ENCODE measurements at regions not wholly inside any gene's neighbourhood (a gene's known extent, or its start where the extent isn't known, plus 50 kb on each side); places are given as distances from the start of the nearest gene placed in this dataset.

DNA sequence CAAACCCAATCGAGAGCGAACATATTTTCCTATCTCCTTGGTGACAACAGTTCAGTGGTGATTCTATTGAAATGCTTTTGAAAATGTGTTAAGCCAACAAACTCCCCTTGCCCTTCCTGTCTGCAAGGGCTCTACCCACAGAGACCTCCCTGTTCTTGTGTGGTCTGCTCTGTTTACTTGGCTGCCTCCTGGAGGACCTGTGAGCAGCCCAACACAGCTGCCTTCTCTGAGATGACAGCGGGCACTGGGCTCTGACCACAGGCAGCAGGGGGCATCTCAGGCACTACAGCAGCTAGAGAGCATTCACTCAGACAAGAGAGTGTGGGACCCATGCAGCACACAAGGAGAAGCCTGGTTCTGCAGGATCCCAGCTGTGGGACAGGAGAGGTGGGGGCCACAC lies 416.4 kb downstream of the TCERG1L start:
- no peak for DNase-seq (ENCODE audit: low read depth in 2 of 2)

DNA sequence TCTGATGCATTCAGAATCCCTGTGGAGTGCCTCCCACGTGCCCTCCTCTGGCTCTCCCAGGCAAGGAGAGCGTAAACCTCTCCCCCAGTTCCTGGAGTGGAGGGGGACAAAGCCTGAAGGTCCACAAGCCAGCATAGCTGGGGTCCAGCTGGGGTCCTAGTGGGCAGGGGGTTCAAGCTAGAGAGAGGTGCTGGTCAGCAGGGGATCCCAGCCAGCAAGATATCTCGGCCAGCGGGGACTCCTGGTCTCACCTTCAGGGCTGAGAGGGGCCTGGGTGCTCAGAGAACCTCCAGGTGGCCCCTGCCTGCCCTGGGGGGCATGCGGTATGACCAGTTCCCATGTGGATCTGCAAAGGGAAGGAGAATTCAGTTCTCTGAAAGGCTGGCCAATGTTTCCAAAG lies 413.7 kb downstream of the TCERG1L start:
- DNase-seq (ENCODE audit: low read depth in 2 of 2): no peak

DNA sequence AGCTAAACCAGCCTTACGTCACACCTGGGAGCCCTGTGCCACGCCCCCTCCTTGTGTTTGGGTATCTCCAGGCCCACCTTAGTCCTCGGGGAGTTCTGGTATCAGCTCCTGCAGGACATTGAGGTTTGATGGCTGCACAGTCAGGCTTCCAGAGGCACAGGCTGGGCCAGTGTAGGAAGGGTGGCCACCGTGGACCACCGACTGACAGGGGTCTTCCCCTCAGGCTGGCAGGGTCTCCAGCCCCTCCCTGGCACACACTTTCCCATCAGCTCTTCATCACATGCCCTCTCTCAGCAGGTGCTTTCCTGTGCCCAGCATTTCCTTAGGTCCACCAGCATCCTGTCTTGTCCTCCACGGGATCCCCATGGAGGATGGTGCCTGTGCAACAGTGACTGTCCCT lies 413.1 kb downstream of the TCERG1L start:
- DNase-seq (ENCODE audit: low read depth in 2 of 2): no peak

DNA sequence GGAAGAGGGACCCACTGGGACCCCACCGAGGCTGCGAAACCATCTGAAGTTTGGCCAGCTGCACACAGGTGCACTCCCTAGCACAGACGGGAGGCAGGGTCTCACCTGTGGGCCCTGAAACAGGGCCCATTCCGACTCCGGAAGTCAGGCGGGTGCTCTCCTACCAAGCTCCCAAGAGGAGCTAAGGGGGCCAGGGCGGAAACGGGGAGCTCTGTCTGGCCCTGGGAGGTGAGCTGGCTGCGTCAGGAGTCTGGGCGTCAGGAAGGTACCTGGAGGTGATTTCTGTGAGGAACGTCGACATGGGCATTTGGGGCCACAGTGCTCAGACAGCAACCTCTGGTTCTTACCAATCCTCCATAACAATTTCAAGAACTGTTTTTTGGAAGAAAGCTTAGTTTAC lies 411.7 kb downstream of the TCERG1L start:
- no peak for DNase-seq (ENCODE audit: low read depth in 2 of 2)

DNA sequence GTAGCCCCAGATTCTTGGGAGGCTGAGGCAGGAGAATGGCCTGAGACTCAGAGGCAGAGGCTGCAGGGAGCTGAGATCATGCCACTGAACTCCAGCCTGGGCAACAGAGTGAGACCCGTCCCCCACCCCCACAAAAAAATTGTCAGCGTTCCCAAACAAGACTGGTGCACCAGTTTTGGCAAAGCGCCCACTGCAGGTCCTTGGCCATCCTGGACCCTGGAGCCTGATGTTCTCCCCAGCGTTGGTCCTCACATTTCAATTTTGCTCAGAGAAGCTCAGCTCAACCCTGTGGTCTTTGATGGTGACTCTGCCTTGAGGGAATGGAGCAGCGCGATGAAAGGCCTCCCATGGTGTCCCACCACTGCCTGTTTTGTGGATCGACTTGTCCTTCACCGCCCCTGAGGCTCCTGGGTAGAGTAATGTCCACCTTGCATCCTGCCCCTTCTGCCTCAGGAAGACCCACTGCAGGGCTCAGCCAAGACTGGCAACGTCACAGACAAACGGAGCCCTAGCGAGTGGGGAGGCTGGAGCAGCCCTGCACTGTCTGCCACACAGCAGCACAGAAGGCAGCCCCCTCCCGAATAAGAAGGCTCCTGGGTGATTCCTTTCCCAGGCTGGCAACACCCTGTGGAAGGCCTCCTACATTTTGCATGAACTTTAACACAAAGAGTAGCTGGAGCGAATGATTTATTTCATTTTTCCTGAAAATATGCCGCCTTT lies 410.9 kb downstream of the TCERG1L start:
- no peak for DNase-seq (ENCODE audit: low read depth in 2 of 2)

DNA sequence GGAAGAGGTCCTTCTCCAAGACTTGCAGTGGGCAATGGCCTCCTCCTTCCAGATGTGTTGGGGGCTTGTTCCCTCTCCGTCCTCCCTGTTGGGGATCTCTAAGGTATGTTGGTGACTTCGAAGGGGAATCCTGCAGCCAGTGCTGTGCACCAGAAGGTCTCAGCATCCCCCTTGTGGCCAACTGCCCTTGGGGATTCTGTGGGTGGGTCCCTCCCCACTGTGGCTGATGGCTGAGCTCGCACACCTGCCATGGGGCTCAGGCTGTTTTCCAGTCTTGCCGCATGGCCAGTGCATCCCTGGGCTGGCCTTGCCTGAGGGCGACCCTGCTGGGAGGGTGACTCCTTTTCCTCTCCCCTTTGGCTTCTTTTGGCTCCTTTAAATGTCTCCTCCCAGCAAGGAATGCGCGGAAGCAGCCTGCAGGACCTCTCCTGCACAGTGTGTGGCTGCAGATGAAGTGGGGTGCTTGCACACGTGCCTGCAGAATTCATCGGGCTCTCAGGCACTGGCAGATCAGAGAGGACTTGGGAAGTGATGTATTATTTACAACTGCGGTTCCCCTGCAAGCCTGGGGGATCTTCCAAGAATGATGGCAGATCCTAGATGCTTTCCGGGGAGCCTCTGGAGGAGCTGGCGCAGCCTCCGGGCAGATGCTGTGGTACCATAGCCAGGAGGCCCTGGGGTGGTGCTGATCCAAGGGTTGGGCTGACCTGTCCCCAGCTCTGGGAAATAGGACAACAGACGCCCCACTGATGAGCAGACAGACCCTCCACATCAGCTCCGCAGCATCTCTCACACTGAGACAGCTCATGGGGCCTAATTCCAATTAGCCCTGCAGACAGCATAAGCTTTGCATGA lies 410.0 kb downstream of the TCERG1L start:
- no peak for DNase-seq (ENCODE audit: low read depth in 2 of 2)

DNA sequence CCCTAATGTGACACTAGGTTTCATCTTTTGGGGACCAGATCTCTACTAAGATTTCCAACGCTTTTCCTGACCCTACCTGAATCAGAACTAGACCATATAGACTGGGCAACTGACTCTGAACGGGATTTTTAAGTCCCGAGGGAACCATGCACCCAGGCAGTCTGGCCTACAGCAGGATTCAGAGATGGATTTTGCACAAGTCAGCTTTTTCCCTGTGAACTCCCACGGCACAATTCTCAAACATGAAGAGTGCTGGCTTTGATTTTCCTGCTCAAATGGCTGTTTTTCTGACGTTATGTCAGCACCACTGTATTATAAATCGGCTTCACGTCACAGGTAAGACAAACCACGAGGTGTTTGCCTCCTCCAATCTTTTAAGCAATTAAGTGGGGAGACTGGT lies 409.1 kb downstream of the TCERG1L start:
- no peak for DNase-seq (ENCODE audit: low read depth in 2 of 2)

DNA sequence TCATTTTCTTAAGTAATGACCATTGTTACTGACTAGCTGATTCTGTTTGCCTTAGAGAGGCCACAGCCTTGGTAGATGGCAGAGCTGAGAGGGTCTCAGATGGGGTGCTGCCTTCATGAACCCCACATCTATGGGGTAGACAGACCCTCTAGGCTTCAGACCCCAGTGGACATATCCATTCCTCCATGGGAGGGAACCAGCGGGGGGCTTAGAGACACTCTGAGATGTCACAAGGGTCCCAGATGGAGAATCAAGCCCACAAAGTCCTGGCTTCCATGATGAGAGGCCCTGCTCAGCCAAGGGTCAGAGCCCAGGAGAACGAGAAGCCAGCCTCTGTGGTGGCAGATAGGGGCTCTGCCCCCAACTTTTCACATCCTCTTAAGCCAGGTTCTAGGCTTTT lies 408.6 kb downstream of the TCERG1L start:
- no peak for DNase-seq (ENCODE audit: low read depth in 2 of 2)

DNA sequence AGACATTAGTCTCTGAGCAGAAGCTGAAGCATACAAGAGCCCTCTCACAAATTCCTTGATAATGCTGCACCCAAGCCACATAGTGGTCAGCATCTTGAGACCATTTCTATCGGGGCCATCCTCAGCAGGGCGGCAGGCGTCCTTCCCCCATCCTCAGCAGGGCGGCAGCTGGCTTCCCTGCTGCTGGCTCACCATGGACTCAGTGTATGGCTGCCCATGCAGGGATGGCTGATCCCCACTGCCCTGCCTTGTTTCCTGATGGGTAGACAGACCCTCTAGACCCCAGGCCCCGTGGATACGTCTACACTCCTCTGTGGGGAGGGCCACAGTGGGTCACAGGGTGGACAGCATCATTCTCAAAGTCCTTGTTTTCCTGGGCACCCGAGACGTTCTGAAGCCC lies 406.8 kb downstream of the TCERG1L start:
- DNase-seq (ENCODE audit: low read depth in 2 of 2): no peak

DNA sequence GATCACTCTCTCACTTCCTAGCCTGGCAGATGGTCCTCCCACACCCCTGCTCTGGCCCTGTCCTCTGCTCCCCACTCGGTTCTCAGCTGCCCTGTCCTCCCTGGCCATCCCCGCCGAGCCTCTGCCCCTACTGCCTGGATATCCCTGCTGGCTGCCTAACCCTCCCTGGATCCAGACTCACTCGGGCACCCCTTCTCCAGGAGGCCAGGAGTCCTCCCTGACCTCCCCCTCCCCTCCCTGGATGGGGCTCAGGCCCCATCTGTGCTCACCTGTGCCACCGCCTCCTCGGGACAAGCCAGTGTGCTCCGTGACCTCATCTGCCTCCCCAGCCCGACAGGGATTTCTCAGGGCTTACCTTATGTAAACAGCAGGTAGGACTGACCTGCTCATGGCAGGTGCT lies 406.1 kb downstream of the TCERG1L start:
- DNase-seq (ENCODE audit: low read depth in 2 of 2): no peak

DNA sequence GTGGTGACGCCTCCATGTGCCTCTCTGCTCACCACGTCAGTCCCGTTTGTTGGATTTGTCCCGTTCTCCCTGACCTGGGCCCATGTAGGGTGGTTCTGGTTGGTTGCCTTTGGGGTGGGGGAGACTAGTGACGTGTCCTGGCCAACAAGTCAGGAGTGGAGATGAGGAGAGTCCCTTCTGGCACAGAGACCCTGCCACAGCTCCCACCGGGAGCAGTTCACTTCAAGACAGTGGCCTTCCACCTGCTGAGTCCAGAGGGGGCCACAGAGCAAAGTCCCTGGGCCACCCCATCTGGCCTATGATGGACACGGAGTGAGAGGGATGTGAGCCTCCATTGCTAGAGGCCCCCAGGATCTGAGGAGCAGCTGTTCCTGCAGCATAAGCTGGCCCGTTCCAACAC lies 405.6 kb downstream of the TCERG1L start:
- DNase-seq (ENCODE audit: low read depth in 2 of 2): no peak

DNA sequence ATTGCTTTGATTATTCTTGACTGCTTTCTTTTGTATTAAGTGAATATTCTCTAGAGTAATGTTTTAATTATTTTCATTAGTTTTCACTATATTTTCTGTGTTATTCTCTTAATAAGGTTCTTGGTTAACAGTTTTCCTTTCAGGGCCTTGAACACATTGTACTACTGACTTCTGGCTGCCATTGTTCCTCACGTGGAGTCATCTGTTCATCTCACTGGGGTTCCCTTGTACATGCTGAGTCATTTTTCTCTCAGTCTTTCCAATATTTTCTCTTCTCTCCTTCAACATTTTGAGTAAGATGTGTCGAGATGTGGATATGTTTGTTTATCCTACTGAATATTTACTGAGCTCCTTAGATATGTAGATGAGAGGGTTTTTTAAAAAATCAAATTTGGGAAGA lies 400.7 kb downstream of the TCERG1L start:
- DNase-seq (ENCODE audit: low read depth in 2 of 2): no peak

DNA sequence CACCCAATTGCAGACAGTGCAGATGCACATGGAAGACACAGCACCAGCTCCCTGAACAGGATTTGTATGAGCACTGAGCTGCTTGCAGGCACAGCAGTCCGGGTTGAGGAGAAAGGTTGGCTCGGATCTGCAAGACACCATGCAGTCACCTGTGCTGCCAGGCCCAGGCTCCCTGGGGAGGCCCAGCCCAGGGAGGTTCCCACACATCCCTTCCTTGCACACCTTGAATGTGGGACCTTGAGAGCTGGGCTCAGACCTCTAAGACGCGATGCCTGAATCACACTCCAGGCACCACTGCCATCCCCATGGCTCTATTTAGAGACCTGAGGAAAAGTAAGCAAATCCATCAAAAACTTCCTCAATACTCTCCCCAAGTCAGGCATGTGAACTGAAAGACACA lies 397.7 kb downstream of the TCERG1L start:
- no peak for DNase-seq (ENCODE audit: low read depth in 2 of 2)

DNA sequence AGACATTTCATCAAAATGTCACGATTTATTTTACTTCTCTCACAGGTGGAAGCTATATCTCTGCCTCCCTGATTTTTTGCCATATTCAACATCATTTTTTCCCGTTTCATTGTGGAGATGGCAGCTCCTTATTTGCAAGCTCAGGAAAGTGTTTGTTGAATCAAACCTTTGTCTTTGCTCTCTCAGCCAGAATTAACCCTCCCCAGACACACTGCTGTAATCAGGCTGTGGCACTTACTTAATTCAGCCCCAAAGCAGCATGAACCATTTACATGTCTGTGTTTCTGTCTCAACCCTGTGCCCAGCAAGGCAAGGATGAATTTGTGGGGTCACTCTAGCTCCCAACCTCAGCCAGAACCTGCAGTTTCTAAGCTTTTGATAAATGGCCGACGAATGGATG lies 397.2 kb downstream of the TCERG1L start:
- DNase-seq (ENCODE audit: low read depth in 2 of 2): no peak

DNA sequence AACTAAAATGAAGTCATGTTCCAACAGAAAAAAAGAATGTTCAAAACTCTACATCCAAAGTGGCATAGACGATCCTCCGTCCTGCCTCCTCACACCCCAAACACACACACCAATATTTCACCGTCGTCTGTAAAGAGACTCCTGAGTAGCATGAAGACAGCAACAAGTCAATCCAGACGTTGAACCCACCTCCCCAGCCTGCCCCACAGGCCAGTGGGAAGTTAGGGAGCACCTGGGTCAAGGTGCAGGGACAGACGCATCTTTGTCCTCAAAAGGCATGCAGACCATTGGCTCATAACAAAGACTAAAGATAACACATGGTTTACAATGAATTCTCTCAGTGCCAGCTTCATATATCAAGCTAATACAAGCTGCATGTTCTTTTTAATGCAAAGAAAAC lies 396.5 kb downstream of the TCERG1L start:
- no peak for DNase-seq (ENCODE audit: low read depth in 2 of 2)

DNA sequence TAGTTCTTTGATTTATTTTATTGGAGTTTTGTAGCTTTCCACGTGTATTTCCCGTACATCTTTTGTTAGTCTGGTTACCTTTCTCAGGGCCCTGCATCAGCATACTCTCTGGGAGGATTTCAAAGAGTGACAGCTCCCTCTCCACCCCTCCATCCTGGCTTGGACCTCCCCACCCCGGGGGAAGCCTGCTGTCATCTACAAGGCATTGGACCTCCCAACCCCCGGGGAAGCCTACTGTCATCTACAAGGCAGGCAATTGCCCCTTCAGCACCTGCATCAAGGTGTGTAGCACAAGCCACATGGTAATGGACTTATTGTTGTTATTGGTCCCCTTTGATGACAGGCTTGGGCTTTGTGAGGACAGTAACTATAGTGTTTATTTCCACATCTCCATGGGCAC lies 390.1 kb downstream of the TCERG1L start:
- DNase-seq (ENCODE audit: low read depth in 2 of 2): no peak

DNA sequence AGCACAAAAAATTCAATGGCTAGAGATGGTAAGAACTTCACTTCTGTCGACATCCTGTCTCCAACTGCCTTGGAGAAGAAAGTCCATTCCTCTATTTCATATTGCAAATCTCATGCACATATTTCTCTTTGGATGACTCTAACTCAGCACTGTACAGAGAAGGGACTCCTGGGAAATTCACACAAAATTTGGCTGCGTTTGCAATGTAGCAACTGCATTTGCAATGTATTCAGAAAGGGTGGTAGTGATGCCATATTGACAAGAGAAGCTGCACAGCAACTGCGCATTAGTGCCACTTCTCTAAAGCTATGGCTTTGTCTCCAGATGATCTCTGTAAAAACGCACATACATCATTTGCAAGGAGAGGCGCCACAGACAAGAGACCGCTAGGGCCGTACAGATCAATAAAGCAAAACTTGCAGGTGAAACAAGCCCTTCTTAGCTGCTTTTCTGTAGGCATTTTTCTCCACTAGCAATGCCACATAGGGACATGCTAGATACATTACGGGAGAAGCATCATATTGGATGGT lies 389.5 kb downstream of the TCERG1L start:
- no peak for DNase-seq (ENCODE audit: low read depth in 2 of 2)

DNA sequence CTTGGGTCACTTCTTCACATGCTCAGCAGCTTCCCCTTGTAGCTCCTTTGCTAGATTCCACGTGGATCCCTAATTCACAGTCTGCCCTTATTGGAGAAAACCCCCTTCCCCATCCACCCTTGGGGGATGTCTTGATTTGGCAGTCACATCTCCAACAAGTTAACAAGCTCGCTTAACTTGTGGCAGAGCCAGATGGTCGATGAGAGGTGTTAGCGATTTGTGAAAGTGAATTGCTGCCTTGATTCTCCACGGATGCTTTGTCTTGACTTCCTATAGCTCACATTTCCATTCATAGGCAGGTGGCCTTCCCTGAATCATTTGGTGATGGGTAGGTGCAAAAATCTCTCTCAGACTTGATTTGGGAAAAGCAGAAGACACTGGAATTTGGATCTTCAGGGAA lies 387.9 kb downstream of the TCERG1L start:
- DNase-seq (ENCODE audit: low read depth in 2 of 2): no peak

DNA sequence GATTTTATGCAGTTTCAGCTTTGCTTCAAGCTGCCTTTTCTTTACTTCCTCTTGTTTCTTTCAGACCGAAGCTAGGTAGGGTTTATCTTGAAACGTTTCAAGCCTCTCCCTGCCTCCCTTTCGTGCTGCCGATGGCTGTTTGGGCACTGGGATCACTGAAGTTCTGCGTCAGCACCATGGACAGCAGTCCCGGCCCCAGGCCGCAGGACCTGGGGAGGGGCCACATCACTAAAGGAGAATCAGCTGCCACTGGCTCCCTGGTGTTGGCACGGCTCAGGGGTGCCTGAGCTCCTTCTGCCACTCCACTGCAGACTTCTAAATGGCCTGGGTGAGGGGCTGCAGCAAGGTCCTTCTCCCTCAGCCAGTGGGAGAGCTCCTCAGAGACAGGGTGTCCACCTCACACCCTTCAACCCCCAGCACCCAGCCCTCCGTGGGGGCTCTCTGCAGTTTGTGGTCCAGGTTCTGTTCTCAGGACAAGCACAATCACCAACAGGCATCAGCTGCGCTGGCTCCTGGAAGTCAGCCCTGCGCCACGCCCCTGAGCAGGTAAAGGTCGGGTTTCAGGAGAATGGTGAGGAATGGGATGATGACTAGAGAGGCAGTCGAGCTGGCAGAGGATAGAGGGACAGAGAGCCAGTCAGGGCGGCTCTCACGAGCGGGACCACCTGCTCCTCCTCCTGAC lies 387.2 kb downstream of the TCERG1L start:
- DNase-seq (ENCODE audit: low read depth in 2 of 2): no peak

DNA sequence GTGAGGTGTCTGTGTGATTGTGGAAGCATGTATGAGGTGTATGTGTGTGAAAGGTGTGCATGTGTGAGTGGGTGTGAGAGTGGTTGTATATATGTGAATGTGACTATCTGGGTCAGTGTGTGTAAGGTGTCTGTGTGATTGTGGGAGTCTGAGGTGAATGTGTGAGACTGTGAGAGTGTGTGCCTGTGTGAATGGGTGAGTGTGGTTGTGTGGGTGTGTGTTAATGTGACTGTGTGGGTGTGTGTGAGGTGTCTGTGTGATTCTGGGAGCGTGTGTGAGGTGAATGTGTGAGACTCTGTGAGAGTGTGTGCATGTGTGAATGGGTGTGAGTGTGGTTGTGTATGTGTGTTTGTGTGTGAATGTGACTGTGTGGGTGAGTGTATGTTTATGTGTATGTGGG lies 385.1 kb downstream of the TCERG1L start:
- no peak for DNase-seq (ENCODE audit: low read depth in 2 of 2)

DNA sequence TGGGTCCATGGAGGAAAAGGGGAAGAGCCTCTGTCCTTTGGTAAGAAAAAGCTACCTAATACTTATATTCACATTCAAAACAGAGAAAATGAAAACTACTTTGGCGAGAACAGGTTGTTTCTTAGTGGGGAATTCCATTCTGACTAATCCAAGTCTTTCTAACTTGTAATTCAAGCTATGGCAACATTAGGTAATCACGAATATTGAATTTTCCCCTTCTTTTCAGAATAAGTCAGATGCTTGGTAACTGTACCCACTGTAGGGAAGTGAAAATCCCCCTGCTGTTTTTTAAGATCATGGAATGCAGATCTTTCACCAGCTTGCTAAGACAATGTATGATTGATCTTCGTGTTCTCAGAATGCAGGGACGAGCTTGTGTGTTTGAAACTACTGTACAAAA lies 384.4 kb downstream of the TCERG1L start:
- no peak for DNase-seq (ENCODE audit: low read depth in 2 of 2)

DNA sequence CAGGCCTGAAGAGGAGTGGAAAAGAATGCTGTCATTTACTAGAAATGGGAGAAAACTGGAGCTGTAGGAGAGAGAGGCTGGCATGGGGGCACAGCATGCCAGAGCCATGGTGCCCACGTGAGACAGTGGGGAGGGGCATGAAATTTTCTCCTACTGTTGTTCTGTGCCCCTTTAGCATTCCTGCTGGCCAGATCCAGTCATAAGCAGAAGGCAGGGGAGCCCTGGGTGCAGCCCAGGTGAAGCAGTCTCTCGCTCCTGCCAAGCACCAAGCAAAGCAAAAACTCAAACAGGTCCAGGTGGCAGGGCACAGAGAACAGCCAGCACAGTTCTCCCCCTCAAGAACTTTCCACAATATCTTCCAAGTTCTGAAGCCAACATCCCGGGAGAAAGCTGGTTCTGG lies 383.2 kb downstream of the TCERG1L start:
- DNase-seq (ENCODE audit: low read depth in 2 of 2): no peak
